ENCODE measurements at regions not wholly inside any gene's neighbourhood (a gene's known extent, or its start where the extent isn't known, plus 50 kb on each side); places are given as distances from the start of the nearest gene placed in this dataset.

GRCh38 chr13:80989747-80990146 is 648.8 kb upstream of the SPRY2 start:
- TF ChIP-seq HNF4G (IDR thresholded peaks at IDR 0.05) (no peak), CTCF (IDR thresholded peaks at IDR 0.05; ENCODE audit: low read depth, low read length, missing input control) (no peak)
- TF ChIP-seq, protein P1, sequence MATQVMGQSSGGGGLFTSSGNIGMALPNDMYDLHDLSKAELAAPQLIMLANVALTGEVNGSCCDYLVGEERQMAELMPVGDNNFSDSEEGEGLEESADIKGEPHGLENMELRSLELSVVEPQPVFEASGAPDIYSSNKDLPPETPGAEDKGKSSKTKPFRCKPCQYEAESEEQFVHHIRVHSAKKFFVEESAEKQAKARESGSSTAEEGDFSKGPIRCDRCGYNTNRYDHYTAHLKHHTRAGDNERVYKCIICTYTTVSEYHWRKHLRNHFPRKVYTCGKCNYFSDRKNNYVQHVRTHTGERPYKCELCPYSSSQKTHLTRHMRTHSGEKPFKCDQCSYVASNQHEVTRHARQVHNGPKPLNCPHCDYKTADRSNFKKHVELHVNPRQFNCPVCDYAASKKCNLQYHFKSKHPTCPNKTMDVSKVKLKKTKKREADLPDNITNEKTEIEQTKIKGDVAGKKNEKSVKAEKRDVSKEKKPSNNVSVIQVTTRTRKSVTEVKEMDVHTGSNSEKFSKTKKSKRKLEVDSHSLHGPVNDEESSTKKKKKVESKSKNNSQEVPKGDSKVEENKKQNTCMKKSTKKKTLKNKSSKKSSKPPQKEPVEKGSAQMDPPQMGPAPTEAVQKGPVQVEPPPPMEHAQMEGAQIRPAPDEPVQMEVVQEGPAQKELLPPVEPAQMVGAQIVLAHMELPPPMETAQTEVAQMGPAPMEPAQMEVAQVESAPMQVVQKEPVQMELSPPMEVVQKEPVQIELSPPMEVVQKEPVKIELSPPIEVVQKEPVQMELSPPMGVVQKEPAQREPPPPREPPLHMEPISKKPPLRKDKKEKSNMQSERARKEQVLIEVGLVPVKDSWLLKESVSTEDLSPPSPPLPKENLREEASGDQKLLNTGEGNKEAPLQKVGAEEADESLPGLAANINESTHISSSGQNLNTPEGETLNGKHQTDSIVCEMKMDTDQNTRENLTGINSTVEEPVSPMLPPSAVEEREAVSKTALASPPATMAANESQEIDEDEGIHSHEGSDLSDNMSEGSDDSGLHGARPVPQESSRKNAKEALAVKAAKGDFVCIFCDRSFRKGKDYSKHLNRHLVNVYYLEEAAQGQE (IDR thresholded peaks at IDR 0.05), result no peak
